Panc1 (cell line): ENCODE measurements at regions not wholly inside any gene's neighbourhood (a gene's known extent, or its start where the extent isn't known, plus 50 kb on each side); places are given as distances from the start of the nearest gene placed in this dataset.
"Not testable (repeated sequence)": the region's sequence is repeated elsewhere in the genome, so short reads cannot be mapped to it uniquely, and the experiment has no call there.

Experiments used
- ATAC-seq: fragments of 200-7000 bp; cut with Tn5 transposase; 2 replicates; pipeline ENCODE4 v1.9.1; 2020; ENCODE audit warnings: mild to moderate bottlenecking, moderate library complexity
- BruUV-seq: library from RNA; stranded (reverse); fragments of 400-500 nt; replicated peaks from 2 replicates; lab custom pipeline; 2021; lab: Mats Ljungman, UMichigan
- CTCF ChIA-PET: fragments of 300-600 bp; sonication (Branson Sonifier 250); formaldehyde crosslinking; loops from one replicate; lab custom pipeline; 2022; ENCODE audit warnings: antibody characterized with exemption; lab: Charles Lee
- POLR2A ChIA-PET: fragments of 300-600 bp; sonication (Branson Sonifier 250); formaldehyde crosslinking; loops from one replicate; lab custom pipeline; 2022; ENCODE audit warnings: antibody characterized with exemption; lab: Charles Lee
- DNase-seq: peaks from one replicate; pipeline ENCODE4 v3.0.0-alpha.2; 2010; ENCODE audit warnings: low read depth, low spot score
- H3K27ac ChIP-seq: 2 replicates; pipeline ENCODE4 v1.5.1; 2011; ENCODE audit warnings: mild to moderate bottlenecking, low read length, inconsistent platforms
- H3K27me3 ChIP-seq: fragments of 200-500 bp; sonication (Bioruptor generic); 2 replicates; pipeline ENCODE4 v1.6.0; 2014; ENCODE audit warnings: low read length, inconsistent platforms; ENCODE audit not compliant: control insufficient read depth, insufficient read depth
- H3K36me3 ChIP-seq: fragments of 200-500 bp; sonication (Bioruptor generic); 2 replicates; pipeline ENCODE4 v1.5.1; 2014; ENCODE audit warnings: inconsistent platforms, mild to moderate bottlenecking, low read length, moderate library complexity; ENCODE audit not compliant: control insufficient read depth, insufficient read depth
- H3K4me1 ChIP-seq: 2 replicates; pipeline ENCODE4 v1.5.1; 2011; ENCODE audit warnings: inconsistent platforms, mild to moderate bottlenecking, low read length, moderate library complexity; ENCODE audit not compliant: control insufficient read depth, insufficient read depth
- H3K4me3 ChIP-seq, 2 experiments: 2 replicates each; pipeline ENCODE4 v1.5.1; 2011 to 2012; ENCODE audit warnings: low read depth in 2 of 2, low read length in 2 of 2, mild to moderate bottlenecking in 2 of 2, inconsistent platforms in 1 of 2, moderate library complexity in 1 of 2
- H3K9me3 ChIP-seq: fragments of 200-500 bp; sonication (Bioruptor generic); 2 replicates; pipeline ENCODE4 v1.5.1; 2014; ENCODE audit warnings: low read depth, mild to moderate bottlenecking, inconsistent platforms, low read length, moderate library complexity; ENCODE audit not compliant: control insufficient read depth, insufficient read depth
- CTCF ChIP-seq: fragments of 450-650 bp; IDR thresholded peaks from 2 replicates; pipeline ENCODE4 v1.5.1; 2017; ENCODE audit warnings: mild to moderate bottlenecking
- POLR2AphosphoS5 ChIP-seq: IDR thresholded peaks from 2 replicates; pipeline ENCODE4 v1.6.1; 2012; ENCODE audit warnings: mild to moderate bottlenecking, low read depth, low read length, moderate library complexity
- REST ChIP-seq, 2 experiments: IDR thresholded peaks; 2 replicates each; pipeline ENCODE4 v1.6.1; 2011 to 2012; ENCODE audit warnings: low read depth in 2 of 2, control low read depth in 1 of 2, low read length in 1 of 2, mild to moderate bottlenecking in 1 of 2, moderate library complexity in 1 of 2; ENCODE audit not compliant: insufficient read depth in 1 of 2
- SIN3A ChIP-seq: IDR thresholded peaks from 2 replicates; pipeline ENCODE4 v1.6.1; 2012; ENCODE audit warnings: low read depth, mild to moderate bottlenecking, low read length, moderate library complexity, borderline replicate concordance; ENCODE audit not compliant: insufficient read depth
- TCF7L2 ChIP-seq: IDR thresholded peaks from 2 replicates; pipeline ENCODE4 v1.6.1; 2011; ENCODE audit warnings: mild to moderate bottlenecking, low read depth, low read length, inconsistent platforms
- in situ Hi-C: cut with HindIII; loops from 2 replicates; pipeline ENCODE4 v1.10.0; 2016; ENCODE audit warnings: low sequenced_read_pairs, low pct_unique_long_range_greater_than_20kb
- intact Hi-C: fragments of 100-400 bp; cut with micrococcal nuclease; formaldehyde crosslinking; loops from one replicate; pipeline ENCODE4 v1.10.0; 2022; ENCODE audit not compliant: unreplicated experiment

GRCh38 chr6:27854421-27854820 lies 57.8 kb downstream of the OR2B2 start:
- BruUV-seq, result no TSS peak
- H3K27ac ChIP-seq, result no peak overlapping the region
- in situ Hi-C loops (no loop called here), intact Hi-C loops (no loop called here)
- ATAC-seq (no peak), DNase-seq (no peak)
- ChIA-PET POLR2A (no interaction called here), CTCF (no interaction called here)
- TF ChIP-seq REST (IDR thresholded peaks at IDR 0.05; ENCODE audit: insufficient read depth in 1 of 2, low read depth in 2 of 2, low read length in 1 of 2), result no peak
- no peak for TF ChIP-seq CTCF
- TF ChIP-seq POLR2AphosphoS5, result no peak
- TF ChIP-seq SIN3A, result no peak
- TF ChIP-seq TCF7L2, result no peak
- H3K4me3 ChIP-seq, result no peak overlapping the region
- no peaks in the 10 kb centered on the region for H3K4me1 ChIP-seq
- H3K9me3 ChIP-seq, result no peaks in the 10 kb centered on the region
- H3K27me3 ChIP-seq, result no peaks in the 10 kb centered on the region
- no peaks in the 10 kb centered on the region for H3K36me3 ChIP-seq

- Histone ChIP-seq H3K36me3 (no peaks in the 10 kb centered on the region), H3K27me3 (no peaks in the 10 kb centered on the region), H3K27ac (no peak overlapping the region), H3K4me1 (no peaks in the 10 kb centered on the region), H3K4me3 (no peak overlapping the region), H3K9me3 (no peaks in the 10 kb centered on the region)
- in situ Hi-C loops (no loop called here), intact Hi-C loops (no loop called here)
- CTCF ChIA-PET, result interaction anchor here (0.6 kb wide), 1 partner anchor 1703 kb away, joined by 5 read pairs; no protein-coding TSS in a partner anchor
- POLR2A ChIA-PET, result interaction anchor here (0.6 to 2.2 kb wide), 2 partner anchors 14 to 21 kb away, joined by 3 to 9 read pairs; a partner anchor contains a TSS
- no TSS peak for BruUV-seq
- no peak for ATAC-seq
- TF ChIP-seq TCF7L2 (no peak), POLR2AphosphoS5 (no peak), SIN3A (no peak), REST (IDR thresholded peaks at IDR 0.05; ENCODE audit: insufficient read depth in 1 of 2, low read depth in 2 of 2, low read length in 1 of 2) (no peak), CTCF (no peak)
- no peak for DNase-seq
Measured at GRCh38 chr6:27851440-27851839, 60.8 kb downstream of the OR2B2 start.

GRCh38 chr6:27849001-27849400 lies 63.2 kb downstream of the OR2B2 start:
- POLR2A ChIA-PET, result interaction anchor here (0.6 kb wide), 1 partner anchor 658 kb away, joined by 17 read pairs; no protein-coding TSS in a partner anchor
- intact Hi-C loops, BruUV-seq: not testable (repeated sequence)

More at GRCh38 chr6:27849001-27849400, 63.2 kb downstream of the OR2B2 start:
- ATAC-seq, H3K36me3 ChIP-seq, H3K4me1 ChIP-seq, H3K27ac ChIP-seq, H3K4me3 ChIP-seq, in situ Hi-C loops, H3K27me3 ChIP-seq, H3K9me3 ChIP-seq, DNase-seq: not testable (repeated sequence)
- CTCF ChIA-PET, result interaction anchor here (0.7 kb wide), 1 partner anchor 264 kb away, joined by 4 read pairs; no protein-coding TSS in a partner anchor
